IMR-90 (cell line): ENCODE measurements at regions not wholly inside any gene's neighbourhood (a gene's known extent, or its start where the extent isn't known, plus 50 kb on each side); places are given as distances from the start of the nearest gene placed in this dataset.

Experiments used
- ATAC-seq: fragments of 200-7000 bp; cut with Tn5 transposase; 2 replicates; pipeline ENCODE4 v1.9.1; 2020; ENCODE audit warnings: low read depth, mild to moderate bottlenecking, moderate library complexity
- BruUV-seq: library from RNA; stranded (reverse); fragments of 400-500 nt; replicated peaks from 2 replicates; lab custom pipeline; 2021; lab: Mats Ljungman, UMichigan
- CTCF ChIA-PET: fragments of 300-600 bp; formaldehyde crosslinking; extraction: SDS; loops from one replicate; lab custom pipeline; 2021; ENCODE audit warnings: antibody characterized with exemption; lab: Yijun Ruan, JAX
- POLR2A ChIA-PET: fragments of 300-600 bp; sonication (Branson Sonifier 250); formaldehyde crosslinking; loops from one replicate; lab custom pipeline; 2022; ENCODE audit warnings: antibody characterized with exemption; ENCODE audit not compliant: unreplicated experiment; lab: Charles Lee
- DNase-seq: peaks from one replicate; pipeline ENCODE4 v3.0.0; 2013
- H2AFZ ChIP-seq: replicated peaks from 2 replicates; pipeline ENCODE3; 2013; ENCODE audit warnings: low read length, mild to moderate bottlenecking; ENCODE audit not compliant: poor library complexity
- H2AK5ac ChIP-seq: 2 replicates; pipeline ENCODE4 v1.6.1; 2013; ENCODE audit warnings: low read depth, low read length, inconsistent platforms
- H2AK9ac ChIP-seq: replicated peaks from 2 replicates; pipeline ENCODE3; 2013; ENCODE audit warnings: mild to moderate bottlenecking, low read depth, low read length, moderate library complexity; ENCODE audit not compliant: poor library complexity
- H2BK120ac ChIP-seq: 2 replicates; pipeline ENCODE4 v1.6.1; 2013; ENCODE audit warnings: low read depth, low read length, inconsistent platforms
- H2BK15ac ChIP-seq: 3 replicates; pipeline ENCODE4 v1.6.1; 2013; ENCODE audit warnings: low read depth, low read length, inconsistent platforms
- H2BK20ac ChIP-seq: 2 replicates; pipeline ENCODE4 v1.6.1; 2013; ENCODE audit warnings: low read depth, mild to moderate bottlenecking, inconsistent platforms, low read length, moderate library complexity
- H2BK5ac ChIP-seq: 2 replicates; pipeline ENCODE4 v1.6.1; 2013; ENCODE audit warnings: mild to moderate bottlenecking, low read depth, low read length, inconsistent platforms; ENCODE audit not compliant: poor library complexity, severe bottlenecking
- H3K14ac ChIP-seq: replicated peaks from 2 replicates; pipeline ENCODE4 v1.6.1; 2013; ENCODE audit warnings: low read depth, low read length, inconsistent platforms
- H3K18ac ChIP-seq: 2 replicates; pipeline ENCODE4 v1.6.1; 2013; ENCODE audit warnings: low read depth, low read length, control low read depth
- H3K23ac ChIP-seq: 2 replicates; pipeline ENCODE4 v1.6.1; 2013; ENCODE audit warnings: low read depth, low read length, inconsistent platforms
- H3K27ac ChIP-seq: 2 replicates; pipeline ENCODE4 v1.5.1; 2013; ENCODE audit warnings: mild to moderate bottlenecking, control low read depth, low read length; ENCODE audit not compliant: insufficient read depth
- H3K27me3 ChIP-seq: 2 replicates; pipeline ENCODE4 v1.6.1; 2013; ENCODE audit warnings: low read length; ENCODE audit not compliant: control insufficient read depth, insufficient read depth
- H3K36me3 ChIP-seq: 2 replicates; pipeline ENCODE4 v1.6.1; 2013; ENCODE audit warnings: low read length, mixed read lengths; ENCODE audit not compliant: control insufficient read depth, insufficient read depth
- H3K4ac ChIP-seq: 2 replicates; pipeline ENCODE4 v1.6.1; 2013; ENCODE audit warnings: low read depth, low read length, inconsistent platforms
- H3K4me1 ChIP-seq: 2 replicates; pipeline ENCODE4 v1.6.1; 2013; ENCODE audit warnings: low read length, mixed read lengths; ENCODE audit not compliant: control insufficient read depth, insufficient read depth
- H3K4me2 ChIP-seq: 2 replicates; pipeline ENCODE4 v1.6.1; 2013; ENCODE audit warnings: low read depth, mild to moderate bottlenecking, control low read depth, low read length, moderate library complexity
- H3K4me3 ChIP-seq: 2 replicates; pipeline ENCODE4 v1.5.1; 2013; ENCODE audit warnings: low read depth, mild to moderate bottlenecking, control low read depth, low read length, moderate library complexity; ENCODE audit not compliant: insufficient read depth
- H3K56ac ChIP-seq: 2 replicates; pipeline ENCODE4 v1.6.1; 2013; ENCODE audit warnings: low read length, inconsistent platforms; ENCODE audit not compliant: insufficient read depth; ENCODE audit errors: extremely low read depth
- H3K79me1 ChIP-seq, 2 experiments: 2 replicates each; pipeline ENCODE4 v1.6.1; 2013; ENCODE audit warnings: low read length in 2 of 2, inconsistent platforms in 1 of 2, low read depth in 1 of 2
- H3K9ac ChIP-seq: 2 replicates; pipeline ENCODE4 v1.6.1; 2013; ENCODE audit warnings: low read depth, low read length, control low read depth
- H3K9me1 ChIP-seq: 2 replicates; pipeline ENCODE4 v1.6.1; 2013; ENCODE audit warnings: low read length, inconsistent platforms; ENCODE audit not compliant: insufficient read depth
- H3K9me3 ChIP-seq: 2 replicates; pipeline ENCODE4 v1.6.1; 2013; ENCODE audit warnings: low read length; ENCODE audit not compliant: control insufficient read depth, insufficient read depth
- H4K20me1 ChIP-seq: 2 replicates; pipeline ENCODE4 v1.6.1; 2013; ENCODE audit warnings: low read length, inconsistent platforms; ENCODE audit not compliant: insufficient read depth
- H4K5ac ChIP-seq: 2 replicates; pipeline ENCODE4 v1.6.1; 2013; ENCODE audit warnings: mild to moderate bottlenecking, low read depth, low read length, control low read depth
- H4K8ac ChIP-seq, 2 experiments: 2 replicates each; pipeline ENCODE4 v1.6.1; 2013; ENCODE audit warnings: low read depth in 2 of 2, low read length in 2 of 2, control low read depth in 1 of 2, inconsistent platforms in 1 of 2
- H4K91ac ChIP-seq: 2 replicates; pipeline ENCODE4 v1.6.1; 2013; ENCODE audit warnings: low read depth, low read length, inconsistent platforms; ENCODE audit not compliant: insufficient read depth
- BHLHE40 ChIP-seq: fragments of 150-350 bp; IDR thresholded peaks from 2 replicates; pipeline ENCODE4 v1.6.1; 2016; ENCODE audit warnings: mild to moderate bottlenecking, low read depth, low read length
- CEBPB ChIP-seq: IDR thresholded peaks from 2 replicates; pipeline ENCODE4 v1.6.1; 2012; ENCODE audit warnings: low read depth, low read length, improper control_type of control experiment
- CHD1 ChIP-seq: IDR thresholded peaks from 2 replicates; pipeline ENCODE4 v1.6.1; 2012; ENCODE audit warnings: low read depth, low read length, improper control_type of control experiment
- ELK1 ChIP-seq: fragments of 150-350 bp; IDR thresholded peaks from 2 replicates; pipeline ENCODE4 v1.6.1; 2016; ENCODE audit warnings: low read depth, mild to moderate bottlenecking, low read length, moderate library complexity, borderline replicate concordance
- FOS ChIP-seq: fragments of 150-350 bp; IDR thresholded peaks from 2 replicates; pipeline ENCODE4 v1.6.1; 2016; ENCODE audit warnings: low read depth, low read length
- MAFK ChIP-seq: IDR thresholded peaks from 2 replicates; pipeline ENCODE4 v1.6.1; 2012; ENCODE audit warnings: low read depth, low read length, improper control_type of control experiment
- MAZ ChIP-seq: IDR thresholded peaks from 2 replicates; pipeline ENCODE4 v1.6.1; 2012; ENCODE audit warnings: low read depth, mild to moderate bottlenecking, low read length, improper control_type of control experiment, moderate library complexity, borderline replicate concordance
- MXI1 ChIP-seq: IDR thresholded peaks from 2 replicates; pipeline ENCODE4 v1.6.1; 2012; ENCODE audit warnings: low read depth, mild to moderate bottlenecking, low read length, moderate library complexity, borderline replicate concordance
- NFE2L2 ChIP-seq: fragments of 150-350 bp; IDR thresholded peaks from 2 replicates; pipeline ENCODE4 v1.6.1; 2016; ENCODE audit warnings: low read depth, mild to moderate bottlenecking, low read length
- POLR2A ChIP-seq: IDR thresholded peaks from 2 replicates; pipeline ENCODE4 v1.6.1; 2012; ENCODE audit warnings: mild to moderate bottlenecking, low read depth, low read length
- RAD21 ChIP-seq: IDR thresholded peaks from 2 replicates; pipeline ENCODE4 v1.6.1; 2012; ENCODE audit warnings: low read length, improper control_type of control experiment
- RCOR1 ChIP-seq: IDR thresholded peaks from 2 replicates; pipeline ENCODE4 v1.6.1; 2012; ENCODE audit warnings: mild to moderate bottlenecking, low read length, improper control_type of control experiment; ENCODE audit not compliant: insufficient replicate concordance
- RFX5 ChIP-seq: IDR thresholded peaks from 2 replicates; pipeline ENCODE4 v1.8.0; 2012; ENCODE audit warnings: low read depth, mild to moderate bottlenecking, low read length, moderate library complexity
- SMC3 ChIP-seq: fragments of 150-350 bp; IDR thresholded peaks from 2 replicates; pipeline ENCODE4 v1.6.1; 2016; ENCODE audit warnings: low read depth, mild to moderate bottlenecking, antibody characterized with exemption, low read length, moderate library complexity
- WGBS, 2 experiments: methylation state at CpG; one replicate each; pipeline versions ENCODE4 v1.1.5 to v1.1.7; 2013; ENCODE audit warnings: missing lambda C conversion rate in 2 of 2; ENCODE audit not compliant: insufficient read length in 1 of 2; ENCODE audit errors: extremely low coverage in 2 of 2; 5-methylcytosine and 5-hydroxymethylcytosine counted together
- dilution Hi-C: fragments of 300-500 bp; cut with HindIII; formaldehyde crosslinking; loops from one replicate; pipeline ENCODE4 v1.14.3; 2018; ENCODE audit warnings: low sequenced_read_pairs; ENCODE audit not compliant: unreplicated experiment
- in situ Hi-C: fragments of 300-500 bp; cut with MboI; formaldehyde crosslinking; loops from 3 replicates; pipeline ENCODE4 v1.14.3; 2019; ENCODE audit warnings: low sequenced_read_pairs, inconsistent platforms, mixed read lengths
- intact Hi-C: fragments of 100-400 bp; cut with micrococcal nuclease; formaldehyde crosslinking; loops from 2 replicates; pipeline ENCODE4 v1.10.0; 2022
- TF ChIP-seq, protein P1 (sequence below): conservative IDR thresholded peaks from 2 replicates; pipeline ENCODE4 v1.5.1; 2012; ENCODE audit warnings: mild to moderate bottlenecking, low read depth, low read length, improper control_type of control experiment
- TF ChIP-seq, protein P2 (sequence below): fragments of 150-350 bp; IDR thresholded peaks from 2 replicates; pipeline ENCODE4 v1.6.1; 2017; ENCODE audit warnings: mild to moderate bottlenecking, antibody characterized with exemption, low read length, low read depth

GRCh38 chr12:34198924-34199323 lies 176.6 kb downstream of the ALG10 start:
- Histone ChIP-seq H3K36me3 (no peaks in the 10 kb centered on the region), H2BK20ac (no peak overlapping the region), H3K9me3 (peaks cover 10% of the 10 kb centered on the region), H2AK9ac (no peak overlapping the region), H3K4ac (no peak overlapping the region), H4K20me1 (no peaks in the 10 kb centered on the region), H3K4me1 (no peaks in the 10 kb centered on the region), H2AK5ac (no peak overlapping the region), H2BK5ac (no peak overlapping the region), H3K9ac (no peak overlapping the region), H4K5ac (no peak overlapping the region), H3K56ac (no peak overlapping the region), H2BK15ac (no peak overlapping the region), H3K23ac (no peak overlapping the region), H3K27ac (no peak overlapping the region), H3K4me3 (no peak overlapping the region), H2AFZ (no peak overlapping the region), H3K14ac (no peak overlapping the region), H3K4me2 (no peak overlapping the region), H3K18ac (no peak overlapping the region), H4K91ac (no peak overlapping the region), H3K9me1 (no peaks in the 10 kb centered on the region), H4K8ac (no peak overlapping the region), H3K79me1 (no peaks in the 10 kb centered on the region), H3K27me3 (no peaks in the 10 kb centered on the region), H2BK120ac (no peak overlapping the region)
- intact Hi-C loops, result no loop called here
- no peak for TF ChIP-seq RFX5
- TF ChIP-seq, protein P1, sequence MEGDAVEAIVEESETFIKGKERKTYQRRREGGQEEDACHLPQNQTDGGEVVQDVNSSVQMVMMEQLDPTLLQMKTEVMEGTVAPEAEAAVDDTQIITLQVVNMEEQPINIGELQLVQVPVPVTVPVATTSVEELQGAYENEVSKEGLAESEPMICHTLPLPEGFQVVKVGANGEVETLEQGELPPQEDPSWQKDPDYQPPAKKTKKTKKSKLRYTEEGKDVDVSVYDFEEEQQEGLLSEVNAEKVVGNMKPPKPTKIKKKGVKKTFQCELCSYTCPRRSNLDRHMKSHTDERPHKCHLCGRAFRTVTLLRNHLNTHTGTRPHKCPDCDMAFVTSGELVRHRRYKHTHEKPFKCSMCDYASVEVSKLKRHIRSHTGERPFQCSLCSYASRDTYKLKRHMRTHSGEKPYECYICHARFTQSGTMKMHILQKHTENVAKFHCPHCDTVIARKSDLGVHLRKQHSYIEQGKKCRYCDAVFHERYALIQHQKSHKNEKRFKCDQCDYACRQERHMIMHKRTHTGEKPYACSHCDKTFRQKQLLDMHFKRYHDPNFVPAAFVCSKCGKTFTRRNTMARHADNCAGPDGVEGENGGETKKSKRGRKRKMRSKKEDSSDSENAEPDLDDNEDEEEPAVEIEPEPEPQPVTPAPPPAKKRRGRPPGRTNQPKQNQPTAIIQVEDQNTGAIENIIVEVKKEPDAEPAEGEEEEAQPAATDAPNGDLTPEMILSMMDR, result no peak
- TF ChIP-seq, protein P2, sequence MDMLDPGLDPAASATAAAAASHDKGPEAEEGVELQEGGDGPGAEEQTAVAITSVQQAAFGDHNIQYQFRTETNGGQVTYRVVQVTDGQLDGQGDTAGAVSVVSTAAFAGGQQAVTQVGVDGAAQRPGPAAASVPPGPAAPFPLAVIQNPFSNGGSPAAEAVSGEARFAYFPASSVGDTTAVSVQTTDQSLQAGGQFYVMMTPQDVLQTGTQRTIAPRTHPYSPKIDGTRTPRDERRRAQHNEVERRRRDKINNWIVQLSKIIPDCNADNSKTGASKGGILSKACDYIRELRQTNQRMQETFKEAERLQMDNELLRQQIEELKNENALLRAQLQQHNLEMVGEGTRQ, result no peak
- TF ChIP-seq RAD21, result no peak
- TF ChIP-seq RCOR1, result no peak
- no peak for TF ChIP-seq POLR2A
- TF ChIP-seq NFE2L2, result no peak
- no peak for TF ChIP-seq MAZ
- no peak for TF ChIP-seq MXI1
- TF ChIP-seq BHLHE40, result no peak
- TF ChIP-seq MAFK, result no peak
- TF ChIP-seq FOS, result no peak
- TF ChIP-seq CEBPB, result no peak
- TF ChIP-seq ELK1, result no peak
- no peak for TF ChIP-seq SMC3
- no peak for TF ChIP-seq CHD1
- in situ Hi-C loops, result no loop called here
- ChIA-PET POLR2A (no interaction called here), CTCF (no interaction called here)
- WGBS, 2 experiments, result 65% methylated on average over 2 of the region's 7 CpGs; no CpG with 5 or more reads in 1 of the 2 experiments
- dilution Hi-C loops, result no loop called here
- no peak for ATAC-seq
- DNase-seq, result no peak
- BruUV-seq, result no TSS peak
